Mucosa of stomach (tissue), 1 donor: ENCODE measurements at regions not wholly inside any gene's neighbourhood (a gene's known extent, or its start where the extent isn't known, plus 50 kb on each side); places are given as distances from the start of the nearest gene placed in this dataset.

ENCODE experiments used
- H3K27me3 ChIP-seq: one replicate; pipeline ENCODE4 v1.7.0; 2013; ENCODE audit warnings: mild to moderate bottlenecking, low read length; ENCODE audit not compliant: control insufficient read depth, insufficient read depth
- H3K36me3 ChIP-seq: one replicate; pipeline ENCODE4 v1.7.0; 2013; ENCODE audit warnings: low read length; ENCODE audit not compliant: control insufficient read depth, insufficient read depth
- H3K4me1 ChIP-seq: one replicate; pipeline ENCODE4 v1.7.0; 2013; ENCODE audit warnings: mild to moderate bottlenecking, low read length; ENCODE audit not compliant: control insufficient read depth, insufficient read depth
- H3K4me3 ChIP-seq: one replicate; pipeline ENCODE4 v1.7.0; 2013; ENCODE audit warnings: low read length
- H3K9ac ChIP-seq: one replicate; pipeline ENCODE4 v1.7.0; 2013; ENCODE audit warnings: mild to moderate bottlenecking, low read length, moderate library complexity
- H3K9me3 ChIP-seq: one replicate; pipeline ENCODE4 v1.7.0; 2013; ENCODE audit warnings: mild to moderate bottlenecking, low read length, moderate library complexity; ENCODE audit not compliant: control insufficient read depth
- donor health status: Pancreatic carcinoma.

DNA sequence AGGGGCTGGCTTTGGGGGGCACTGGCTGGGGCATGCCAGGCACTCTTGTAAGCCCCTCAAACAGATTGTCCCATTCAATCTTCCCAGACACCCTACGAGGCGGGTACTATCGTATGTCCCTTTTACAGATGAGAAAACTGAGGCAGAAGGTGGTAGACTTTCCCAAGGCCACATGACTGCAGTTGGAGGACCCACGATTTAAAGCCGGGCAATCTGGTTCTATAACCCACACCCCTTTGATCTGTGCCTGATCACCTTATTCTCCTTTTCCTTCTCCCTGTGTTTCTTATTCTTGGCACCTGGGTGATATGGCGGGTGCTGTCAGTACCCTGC lies 146.3 kb upstream of the IRX3 start:
- H3K9ac ChIP-seq = no peak overlapping the region
- H3K4me3 ChIP-seq = no peak overlapping the region
- peaks cover 10% of the 10 kb centered on the region for H3K4me1 ChIP-seq
- H3K9me3 ChIP-seq = no peaks in the 10 kb centered on the region
- peaks cover 16% of the 10 kb centered on the region for H3K27me3 ChIP-seq
- H3K36me3 ChIP-seq = no peaks in the 10 kb centered on the region

DNA sequence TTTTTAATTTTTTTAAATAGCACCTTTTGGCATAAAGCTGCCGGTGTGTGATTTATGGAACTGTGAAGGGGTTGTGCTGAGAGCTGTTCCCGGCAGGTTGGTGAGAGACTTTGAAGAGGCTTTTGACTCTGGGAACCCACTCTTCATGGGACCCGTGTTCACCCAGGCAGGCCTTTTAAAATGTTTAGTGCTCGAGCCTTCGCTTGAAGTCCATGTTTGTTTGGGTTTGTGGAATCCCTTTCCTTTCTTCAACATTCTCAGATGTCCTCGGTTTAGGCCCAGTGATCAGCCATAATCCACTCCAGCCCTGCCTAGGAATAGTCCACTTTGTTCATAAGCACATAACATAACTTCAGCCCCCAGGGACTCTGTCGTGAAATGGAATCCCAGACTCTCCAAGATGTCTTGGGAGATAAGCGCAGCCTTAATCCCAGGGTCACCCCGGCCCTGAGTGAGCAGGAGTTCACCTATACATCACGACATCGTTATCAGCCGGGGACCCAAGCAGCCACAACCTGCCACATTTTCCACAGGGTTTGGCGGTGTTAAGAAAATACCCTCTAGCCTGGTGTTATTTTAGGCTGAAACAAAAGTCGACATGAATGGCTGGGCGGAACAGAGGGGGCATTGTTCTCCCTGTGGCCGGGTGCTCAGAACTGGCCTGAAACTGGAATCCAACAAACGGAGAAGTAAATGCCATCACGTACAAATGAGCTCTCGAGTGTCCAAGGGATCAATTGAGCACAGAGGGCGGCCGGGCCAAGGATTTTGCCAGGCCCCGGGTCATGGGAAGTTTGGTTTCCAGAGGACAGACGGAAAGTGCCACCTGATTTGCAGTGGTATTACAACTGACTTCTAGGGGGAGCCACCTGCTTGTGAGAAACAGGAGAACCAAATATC lies 145.7 kb upstream of the IRX3 start:
- H3K9ac ChIP-seq = no peak overlapping the region
- H3K36me3 ChIP-seq = no peaks in the 10 kb centered on the region
- peaks cover 10% of the 10 kb centered on the region for H3K4me1 ChIP-seq
- no peak overlapping the region for H3K4me3 ChIP-seq
- H3K9me3 ChIP-seq = no peaks in the 10 kb centered on the region
- peaks cover 16% of the 10 kb centered on the region for H3K27me3 ChIP-seq

DNA sequence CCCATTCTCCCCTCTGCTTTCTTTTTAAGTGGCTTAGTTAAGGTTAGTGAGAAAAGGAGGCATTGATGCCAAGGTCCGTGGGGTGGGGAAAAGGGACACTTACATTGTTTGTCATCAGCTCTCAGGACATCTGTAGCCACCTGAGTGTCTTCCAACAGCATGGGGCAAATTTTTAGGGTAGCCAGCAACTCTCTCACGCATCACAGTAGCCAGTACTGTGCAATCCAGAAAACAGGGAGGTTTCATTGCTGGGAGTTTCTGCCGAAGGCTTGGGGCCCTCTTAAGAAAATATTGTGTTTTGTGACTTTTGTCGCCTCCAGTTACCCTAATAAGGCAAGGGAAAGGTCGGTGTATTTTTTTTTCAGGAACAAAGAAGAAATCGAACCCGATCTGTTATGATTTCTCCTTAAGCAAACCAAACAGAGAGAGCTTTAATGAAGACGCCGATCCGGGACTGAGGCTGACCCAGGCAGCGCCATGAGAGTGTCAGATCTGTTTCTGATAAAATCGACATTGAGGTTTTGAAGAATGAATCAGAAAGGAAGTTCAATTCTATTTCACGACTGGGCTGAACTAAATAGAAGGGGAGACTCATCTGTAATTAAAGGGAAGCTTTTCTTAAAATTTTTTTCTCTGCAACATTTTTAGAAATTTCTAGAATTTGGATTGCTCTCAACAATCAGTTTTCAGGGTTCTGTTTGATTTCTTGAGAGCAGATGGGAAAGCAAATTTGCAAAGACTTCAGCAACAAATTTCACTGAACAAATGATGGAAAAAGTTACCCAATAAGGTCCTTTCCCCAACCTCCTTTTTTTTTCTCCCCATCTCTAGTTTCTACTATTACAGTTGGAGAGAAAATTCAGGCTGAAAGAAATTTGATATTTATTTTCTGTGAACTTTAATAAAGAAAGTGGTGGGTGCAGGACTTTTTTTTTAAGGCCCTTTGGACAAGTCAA lies 144.7 kb upstream of the IRX3 start:
- Histone ChIP-seq H3K9me3 (no peaks in the 10 kb centered on the region), H3K9ac (no peak overlapping the region), H3K36me3 (no peaks in the 10 kb centered on the region), H3K4me1 (peaks cover 10% of the 10 kb centered on the region), H3K27me3 (peaks cover 16% of the 10 kb centered on the region), H3K4me3 (no peak overlapping the region)

DNA sequence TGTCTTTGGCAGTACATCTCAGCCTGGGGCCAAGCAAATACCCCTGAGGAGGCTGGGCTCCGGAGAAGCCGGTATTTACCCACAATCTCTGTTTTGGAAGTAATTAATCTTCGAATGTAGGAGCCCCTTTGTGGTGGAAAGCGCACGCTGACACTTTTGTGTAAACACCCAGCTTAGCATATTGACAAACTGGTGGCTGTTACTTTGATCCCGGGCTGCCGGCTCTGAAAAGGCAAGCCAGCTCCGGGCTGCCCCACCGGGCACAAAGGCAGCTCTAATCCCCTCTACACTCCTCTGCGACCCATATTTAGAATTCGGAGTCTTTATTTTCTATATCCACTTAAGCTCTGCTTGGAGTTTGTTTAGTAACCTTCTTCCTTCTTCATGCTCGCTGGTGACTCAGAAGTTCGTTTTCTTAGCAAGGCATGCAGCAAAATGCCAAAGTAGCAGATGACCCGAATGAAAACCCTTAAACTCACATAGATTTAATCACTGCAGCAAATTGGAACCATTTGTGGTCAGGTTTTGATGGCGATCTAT lies 144.0 kb upstream of the IRX3 start:
- H3K27me3 ChIP-seq = peaks cover 16% of the 10 kb centered on the region
- peaks cover 13% of the 10 kb centered on the region for H3K4me1 ChIP-seq
- H3K4me3 ChIP-seq = no peak overlapping the region

DNA sequence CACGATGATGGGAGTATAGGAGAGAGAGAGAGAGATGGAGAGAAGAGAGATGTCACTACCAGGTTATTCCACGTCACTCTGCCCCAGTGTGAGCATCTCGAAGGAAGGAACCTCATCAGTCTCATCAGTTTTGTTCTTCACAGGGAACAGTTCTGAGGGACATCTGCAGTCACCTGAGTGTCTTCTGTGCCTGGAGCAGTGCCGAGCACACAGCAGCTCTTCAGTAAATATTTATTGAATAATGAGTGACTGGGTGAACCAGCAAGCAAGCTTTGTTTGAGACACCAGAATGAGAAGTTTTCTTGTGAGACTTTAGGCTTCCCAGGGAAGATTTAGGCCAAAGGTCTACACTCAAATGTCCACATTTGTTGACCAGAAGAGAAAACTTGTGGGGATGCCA lies 142.4 kb upstream of the IRX3 start:
- peaks cover 16% of the 10 kb centered on the region for H3K27me3 ChIP-seq
- H3K9me3 ChIP-seq = no peaks in the 10 kb centered on the region
- no peak overlapping the region for H3K9ac ChIP-seq
- peaks cover 14% of the 10 kb centered on the region for H3K4me1 ChIP-seq
- no peak overlapping the region for H3K4me3 ChIP-seq
- no peaks in the 10 kb centered on the region for H3K36me3 ChIP-seq

More for the DNA sequence above, 144.0 kb upstream of the IRX3 start:
- H3K9me3 ChIP-seq = no peaks in the 10 kb centered on the region
- no peaks in the 10 kb centered on the region for H3K36me3 ChIP-seq
- no peak overlapping the region for H3K9ac ChIP-seq

DNA sequence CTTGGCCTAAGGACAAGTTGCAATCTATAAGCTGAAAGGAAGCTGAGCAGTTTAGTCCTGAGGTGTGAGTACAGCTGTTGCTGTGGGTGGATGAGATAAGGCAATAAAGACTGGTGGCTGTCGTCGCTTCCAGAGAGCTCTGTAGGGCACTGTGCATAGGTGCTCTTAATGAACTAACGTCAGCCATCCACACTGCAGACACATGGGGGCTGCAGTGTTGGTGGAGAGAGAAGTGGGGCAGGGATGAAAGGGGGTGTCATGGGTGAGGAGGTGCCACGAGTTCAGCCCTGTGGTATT lies 139.9 kb upstream of the IRX3 start:
- Histone ChIP-seq H3K27me3 (peaks cover 12% of the 10 kb centered on the region), H3K4me3 (no peak overlapping the region), H3K9me3 (no peaks in the 10 kb centered on the region), H3K36me3 (no peaks in the 10 kb centered on the region), H3K4me1 (peaks cover 14% of the 10 kb centered on the region), H3K9ac (no peak overlapping the region)

DNA sequence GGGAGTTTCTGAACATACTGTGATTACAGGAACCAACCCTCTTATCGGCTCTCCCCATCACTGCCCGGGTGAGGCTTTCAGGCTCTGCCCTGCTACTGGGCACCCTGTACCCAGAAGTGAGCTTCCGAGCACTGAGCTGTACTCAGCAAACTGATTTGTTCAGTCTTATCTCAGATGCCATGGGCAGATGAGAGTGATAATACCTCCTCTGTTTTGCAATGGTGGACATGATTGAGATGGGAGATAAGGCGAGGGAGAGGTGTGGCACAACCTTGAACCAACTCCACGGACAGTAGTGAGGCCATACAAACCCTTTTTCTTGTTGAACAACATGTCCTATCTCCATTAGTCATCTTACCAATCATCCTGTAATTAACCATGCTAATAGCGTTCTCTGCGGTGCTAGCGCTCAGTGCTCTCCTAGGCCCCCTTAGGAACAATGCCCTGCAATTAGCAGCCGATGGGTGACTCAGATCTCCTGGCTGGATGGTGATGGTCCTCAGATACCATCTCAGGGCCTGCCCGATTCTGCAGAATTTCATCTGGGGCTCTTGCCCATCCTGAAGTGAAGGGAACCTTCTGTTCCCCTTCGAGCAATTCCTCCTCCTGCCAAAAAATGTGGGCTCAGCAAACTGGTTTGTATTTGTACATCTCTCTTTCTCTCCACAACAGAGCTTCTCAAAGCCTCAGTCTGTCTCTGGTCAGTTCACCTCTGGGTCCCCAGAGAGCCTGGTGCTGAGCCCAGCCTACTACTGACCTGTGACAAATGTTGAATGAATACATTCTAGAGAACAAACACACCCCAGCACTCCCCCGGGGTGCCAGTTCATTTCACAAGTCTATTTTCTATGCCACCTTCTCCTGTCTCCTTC lies 139.3 kb upstream of the IRX3 start:
- Histone ChIP-seq H3K4me3 (no peak overlapping the region), H3K27me3 (peaks cover 8% of the 10 kb centered on the region), H3K9ac (no peak overlapping the region), H3K4me1 (peaks cover 12% of the 10 kb centered on the region), H3K36me3 (no peaks in the 10 kb centered on the region), H3K9me3 (no peaks in the 10 kb centered on the region)

DNA sequence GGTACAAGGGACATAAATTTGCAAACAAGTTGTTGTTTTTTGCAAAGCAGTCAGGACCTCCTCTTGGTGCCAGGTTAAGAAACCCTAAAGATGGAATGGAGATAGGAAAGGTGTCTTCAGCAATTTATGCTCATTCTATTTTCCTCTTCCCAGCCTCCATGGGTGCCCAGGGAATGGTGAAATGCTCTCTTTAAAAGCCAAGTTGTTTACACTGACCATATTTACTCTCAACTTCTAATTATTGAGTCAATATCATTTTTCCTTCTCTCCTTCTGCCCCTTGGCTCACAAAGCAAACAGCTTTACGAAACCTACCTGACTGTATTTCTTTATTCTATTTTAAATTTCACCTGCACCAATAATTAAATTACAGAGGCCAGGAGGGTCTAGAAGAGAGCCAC lies 138.5 kb upstream of the IRX3 start:
- no peaks in the 10 kb centered on the region for H3K9me3 ChIP-seq
- no peak overlapping the region for H3K9ac ChIP-seq
- H3K36me3 ChIP-seq = no peaks in the 10 kb centered on the region
- H3K4me1 ChIP-seq = peaks cover 4% of the 10 kb centered on the region
- H3K27me3 ChIP-seq = no peaks in the 10 kb centered on the region
- no peak overlapping the region for H3K4me3 ChIP-seq

- H3K4me3 ChIP-seq = no peak overlapping the region
- H3K9me3 ChIP-seq = no peaks in the 10 kb centered on the region
- no peak overlapping the region for H3K9ac ChIP-seq
- H3K36me3 ChIP-seq = no peaks in the 10 kb centered on the region
- H3K4me1 ChIP-seq = peaks cover 3% of the 10 kb centered on the region
- no peaks in the 10 kb centered on the region for H3K27me3 ChIP-seq
Measured at GRCh38 chr16:54424043-54424451, 137.5 kb upstream of the IRX3 start.

DNA sequence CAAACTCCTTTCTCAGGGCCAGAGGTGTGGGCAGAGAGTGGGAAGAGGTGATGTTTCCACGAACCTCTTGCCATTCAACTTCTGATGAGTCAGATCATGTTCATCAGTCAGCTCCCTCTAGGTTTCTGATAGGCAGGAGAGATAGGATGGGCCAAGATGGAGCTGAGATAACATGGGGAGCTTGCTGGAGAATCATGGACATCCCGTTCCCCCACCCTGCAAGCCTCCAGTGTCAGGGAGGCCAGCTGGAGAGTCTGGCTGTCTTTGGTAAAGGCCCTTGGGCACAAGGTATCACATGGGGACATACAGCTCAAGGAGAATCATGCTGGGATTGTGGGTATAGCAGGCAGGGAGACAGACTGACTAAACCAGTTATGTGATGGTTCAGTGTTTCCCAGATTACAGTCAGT lies 136.0 kb upstream of the IRX3 start:
- H3K4me1 ChIP-seq = peaks cover 3% of the 10 kb centered on the region
- H3K9me3 ChIP-seq = no peaks in the 10 kb centered on the region
- H3K9ac ChIP-seq = no peak overlapping the region
- H3K36me3 ChIP-seq = no peaks in the 10 kb centered on the region
- H3K4me3 ChIP-seq = no peak overlapping the region
- H3K27me3 ChIP-seq = no peaks in the 10 kb centered on the region

DNA sequence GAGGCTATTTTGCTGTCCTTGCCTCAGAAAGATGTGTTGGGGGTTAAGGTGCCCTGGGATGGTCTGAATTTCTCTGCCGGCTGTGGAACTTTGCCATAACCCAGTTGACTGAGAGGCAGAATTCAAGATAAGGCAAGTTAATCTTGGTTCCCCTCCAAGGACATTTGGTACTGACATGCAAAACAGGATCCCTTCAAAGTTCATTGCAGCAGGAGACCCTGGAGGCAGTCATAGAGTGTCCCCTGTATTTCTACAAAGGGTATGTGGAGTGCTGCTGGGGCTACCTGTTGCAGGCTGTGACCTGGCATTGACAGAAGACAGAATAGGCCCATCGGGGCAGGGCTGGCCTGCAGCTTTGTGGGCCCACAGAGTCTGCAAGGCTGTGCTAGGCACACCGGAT lies 135.6 kb upstream of the IRX3 start:
- H3K36me3 ChIP-seq = no peaks in the 10 kb centered on the region
- no peaks in the 10 kb centered on the region for H3K27me3 ChIP-seq
- H3K4me3 ChIP-seq = no peak overlapping the region
- H3K4me1 ChIP-seq = peaks cover 3% of the 10 kb centered on the region
- H3K9me3 ChIP-seq = no peaks in the 10 kb centered on the region
- no peak overlapping the region for H3K9ac ChIP-seq
